Aorta (tissue), 5 donors: ENCODE measurements at regions not wholly inside any gene's neighbourhood (a gene's known extent, or its start where the extent isn't known, plus 50 kb on each side); places are given as distances from the start of the nearest gene placed in this dataset.

ENCODE experiments used
- ATAC-seq: fragments of 200-7000 bp; cut with Tn5 transposase; one replicate; pipeline ENCODE4 v1.9.1; 2022; ENCODE audit warnings: moderate library complexity; ENCODE audit not compliant: low FRiP score
- DNase-seq, 2 donors: peaks; one replicate each; pipeline ENCODE4 v3.0.0-alpha.2; 2020
- H3K27ac ChIP-seq, 2 donors: one replicate each; pipeline ENCODE4 v1.5.1; 2013; ENCODE audit warnings: low read length in 2 of 2, mild to moderate bottlenecking in 2 of 2, moderate library complexity in 2 of 2, control low read depth in 1 of 2, inconsistent platforms in 1 of 2, low read depth in 1 of 2
- H3K27me3 ChIP-seq, 2 donors: one replicate each; pipeline ENCODE4 v1.6.1; 2013; ENCODE audit warnings: control low read depth in 1 of 2, low read length in 1 of 2, mild to moderate bottlenecking in 1 of 2, moderate library complexity in 1 of 2; ENCODE audit not compliant: insufficient read depth in 2 of 2, control insufficient read depth in 1 of 2
- H3K36me3 ChIP-seq, 2 donors: one replicate each; pipeline ENCODE4 v1.6.1; 2013; ENCODE audit warnings: control low read depth in 1 of 2, low read length in 1 of 2, mild to moderate bottlenecking in 1 of 2; ENCODE audit not compliant: insufficient read depth in 2 of 2, control insufficient read depth in 1 of 2
- H3K4me1 ChIP-seq, 2 donors: one replicate each; pipeline ENCODE4 v1.6.1; 2013; ENCODE audit warnings: low read length in 2 of 2, control low read depth in 1 of 2, mild to moderate bottlenecking in 1 of 2, moderate library complexity in 1 of 2; ENCODE audit not compliant: insufficient read depth in 2 of 2, control insufficient read depth in 1 of 2
- H3K4me3 ChIP-seq, 2 donors: one replicate each; pipeline ENCODE4 v1.5.1; 2013; ENCODE audit warnings: low read length in 2 of 2, control low read depth in 1 of 2, mild to moderate bottlenecking in 1 of 2
- H3K9me3 ChIP-seq: one replicate; pipeline ENCODE4 v1.6.1; 2013; ENCODE audit warnings: mild to moderate bottlenecking, low read length; ENCODE audit not compliant: control insufficient read depth
- WGBS, 2 donors: extraction: QIAGEN DNeasy Blood & Tissue Kit; methylation state at CpG; one replicate each; pipeline ENCODE4 v1.1.7; 2013; 5-methylcytosine and 5-hydroxymethylcytosine counted together
- intact Hi-C, 2 donors: fragments of 100-400 bp; cut with DNase I; formaldehyde crosslinking; loops; one replicate each; pipeline versions ENCODE4 v1.14.2 to v1.15.0; 2022
- donor health status: healthy with polysubstance abuse.
- donor health status: Bipolar disorder and iron deficiency.
- donor health status: DM: no; HTN: no; CAD: no.
- donor health status: DM: no; HTN: no; CAD: no.
- donor health status: DM: yes; HTN: yes; CAD: no.

GRCh38 chr18:24930478-24930877, 421.5 kb downstream of the ZNF521 start:
- no peak for DNase-seq
- 68 to 71% methylated on average over 2 of the region's 2 CpGs for WGBS, 2 donors

GRCh38 chr18:24930971-24931370, 421.0 kb downstream of the ZNF521 start:
- no peaks in the 10 kb centered on the region for H3K36me3 ChIP-seq
- no peak overlapping the region for H3K27ac ChIP-seq
- H3K9me3 ChIP-seq: peaks cover 3% of the 10 kb centered on the region
- H3K27me3 ChIP-seq: no peaks in the 10 kb centered on the region
- H3K4me1 ChIP-seq: no peaks in the 10 kb centered on the region
- no peak for ATAC-seq
- intact Hi-C loops: no loop called here
- WGBS, 2 donors: 29 to 45% methylated on average over 6 of the region's 6 CpGs
- H3K4me3 ChIP-seq: no peak overlapping the region
- DNase-seq: no peak

More at GRCh38 chr18:24930478-24930877, 421.5 kb downstream of the ZNF521 start:
- no peak for ATAC-seq
- Histone ChIP-seq H3K27me3 (no peaks in the 10 kb centered on the region), H3K36me3 (no peaks in the 10 kb centered on the region), H3K4me1 (no peaks in the 10 kb centered on the region), H3K27ac (no peak overlapping the region), H3K4me3 (no peak overlapping the region), H3K9me3 (peaks cover 3% of the 10 kb centered on the region)
- intact Hi-C loops: no loop called here

GRCh38 chr18:24933345-24933744, 418.6 kb downstream of the ZNF521 start:
- intact Hi-C loops: no loop called here
- Histone ChIP-seq H3K9me3 (peaks cover 3% of the 10 kb centered on the region), H3K27ac (no peak overlapping the region), H3K4me1 (no peaks in the 10 kb centered on the region), H3K4me3 (no peak overlapping the region), H3K27me3 (no peaks in the 10 kb centered on the region), H3K36me3 (no peaks in the 10 kb centered on the region)
- DNase-seq: no peak
- 87 to 88% methylated on average over 3 of the region's 3 CpGs for WGBS, 2 donors
- no peak for ATAC-seq

- ATAC-seq: no peak
- H3K4me1 ChIP-seq: no peaks in the 10 kb centered on the region
- H3K4me3 ChIP-seq: no peak overlapping the region
- H3K27ac ChIP-seq: no peak overlapping the region
- WGBS, 2 donors: 73 to 80% methylated on average over 7 of the region's 7 CpGs
- no peaks in the 10 kb centered on the region for H3K36me3 ChIP-seq
- DNase-seq: no peak
- H3K27me3 ChIP-seq: no peaks in the 10 kb centered on the region
- intact Hi-C loops: no loop called here
- H3K9me3 ChIP-seq: peaks cover 3% of the 10 kb centered on the region
These were observed 417.6 kb downstream of the ZNF521 start for GRCh38 chr18:24934258-24934932.

GRCh38 chr18:24935008-24935407, 417.0 kb downstream of the ZNF521 start:
- DNase-seq (no peak), ATAC-seq (no peak)
- intact Hi-C loops: no loop called here
- Histone ChIP-seq H3K27ac (no peak overlapping the region), H3K9me3 (no peaks in the 10 kb centered on the region), H3K4me3 (no peak overlapping the region), H3K27me3 (no peaks in the 10 kb centered on the region), H3K36me3 (no peaks in the 10 kb centered on the region), H3K4me1 (no peaks in the 10 kb centered on the region)
- WGBS, 2 donors: 85 to 86% methylated on average over 4 of the region's 4 CpGs

- Histone ChIP-seq H3K4me3 (no peak overlapping the region), H3K9me3 (no peaks in the 10 kb centered on the region), H3K36me3 (no peaks in the 10 kb centered on the region), H3K27ac (no peak overlapping the region), H3K27me3 (no peaks in the 10 kb centered on the region), H3K4me1 (no peaks in the 10 kb centered on the region)
- DNase-seq (no peak), ATAC-seq (no peak)
- WGBS, 2 donors: 15 to 17% methylated on average over 1 of the region's 1 CpG
- intact Hi-C loops: no loop called here
These were observed 416.1 kb downstream of the ZNF521 start for GRCh38 chr18:24935896-24936295.

- Histone ChIP-seq H3K4me3 (no peak overlapping the region), H3K36me3 (no peaks in the 10 kb centered on the region), H3K27ac (no peak overlapping the region), H3K4me1 (no peaks in the 10 kb centered on the region), H3K9me3 (no peaks in the 10 kb centered on the region), H3K27me3 (no peaks in the 10 kb centered on the region)
- 73 to 74% methylated on average over 3 of the region's 3 CpGs for WGBS, 2 donors
- ATAC-seq: no peak
- no peak for DNase-seq
- intact Hi-C loops: no loop called here
These were observed 415.3 kb downstream of the ZNF521 start for GRCh38 chr18:24936691-24937090.

- Histone ChIP-seq H3K27me3 (no peaks in the 10 kb centered on the region), H3K4me3 (no peak overlapping the region), H3K9me3 (no peaks in the 10 kb centered on the region), H3K4me1 (no peaks in the 10 kb centered on the region), H3K27ac (no peak overlapping the region), H3K36me3 (no peaks in the 10 kb centered on the region)
- 69 to 77% methylated on average over 5 of the region's 5 CpGs for WGBS, 2 donors
- intact Hi-C loops: no loop called here
- ATAC-seq (no peak), DNase-seq (no peak)
These were observed 414.2 kb downstream of the ZNF521 start for GRCh38 chr18:24937639-24938275.

GRCh38 chr18:24940416-24940815, 411.6 kb downstream of the ZNF521 start:
- intact Hi-C loops: loop anchor here in 1 of 2 donors (10.0 kb wide), 1 partner anchor 56 kb away; no protein-coding TSS in a partner anchor
- DNase-seq: no peak

More at GRCh38 chr18:24940416-24940815, 411.6 kb downstream of the ZNF521 start:
- H3K27me3 ChIP-seq: no peaks in the 10 kb centered on the region
- H3K27ac ChIP-seq: no peak overlapping the region
- no peaks in the 10 kb centered on the region for H3K4me1 ChIP-seq
- no peaks in the 10 kb centered on the region for H3K36me3 ChIP-seq
- 88% methylated on average over 6 of the region's 6 CpGs for WGBS, 2 donors
- no peak overlapping the region for H3K4me3 ChIP-seq
- no peaks in the 10 kb centered on the region for H3K9me3 ChIP-seq
- ATAC-seq: no peak
